Lower leg skin (tissue), 3 donors: ENCODE measurements at regions not wholly inside any gene's neighbourhood (a gene's known extent, or its start where the extent isn't known, plus 50 kb on each side); places are given as distances from the start of the nearest gene placed in this dataset.

ENCODE experiments used
- POLR2A ChIP-seq, 2 donors: fragments of 450-650 bp; IDR thresholded peaks; one replicate each; pipeline ENCODE4 v1.6.1; 2016 to 2017; ENCODE audit warnings: antibody characterized with exemption in 2 of 2, mild to moderate bottlenecking in 1 of 2, moderate library complexity in 1 of 2
- TF ChIP-seq, protein P1 (sequence below), 3 donors: fragments of 450-650 bp; IDR thresholded peaks; one replicate each; pipeline ENCODE4 v1.5.1; 2016; ENCODE audit warnings: antibody characterized with exemption in 3 of 3, mild to moderate bottlenecking in 3 of 3, moderate library complexity in 2 of 3

DNA sequence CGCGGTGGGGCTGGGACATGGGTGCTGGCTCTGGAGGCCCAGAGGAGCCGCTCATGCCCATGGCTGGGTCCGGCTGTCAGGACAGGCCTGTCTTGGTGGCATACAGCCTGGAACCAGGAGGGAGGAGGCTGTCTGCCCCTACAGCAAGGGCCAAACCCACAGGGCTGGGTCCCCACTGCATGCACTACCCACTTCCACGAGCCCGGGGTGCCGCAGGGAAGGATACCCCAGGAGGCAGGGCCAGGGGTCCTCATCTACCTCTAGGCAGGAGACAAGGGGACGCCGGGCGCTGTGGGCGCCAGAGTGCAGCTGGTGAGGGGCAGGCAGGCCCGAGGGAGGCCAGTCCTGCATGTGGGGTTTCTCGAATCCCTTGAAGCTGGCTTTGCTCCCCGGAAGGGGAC is 95.1 kb upstream of the GPC1 start:
- TF ChIP-seq, protein P1, sequence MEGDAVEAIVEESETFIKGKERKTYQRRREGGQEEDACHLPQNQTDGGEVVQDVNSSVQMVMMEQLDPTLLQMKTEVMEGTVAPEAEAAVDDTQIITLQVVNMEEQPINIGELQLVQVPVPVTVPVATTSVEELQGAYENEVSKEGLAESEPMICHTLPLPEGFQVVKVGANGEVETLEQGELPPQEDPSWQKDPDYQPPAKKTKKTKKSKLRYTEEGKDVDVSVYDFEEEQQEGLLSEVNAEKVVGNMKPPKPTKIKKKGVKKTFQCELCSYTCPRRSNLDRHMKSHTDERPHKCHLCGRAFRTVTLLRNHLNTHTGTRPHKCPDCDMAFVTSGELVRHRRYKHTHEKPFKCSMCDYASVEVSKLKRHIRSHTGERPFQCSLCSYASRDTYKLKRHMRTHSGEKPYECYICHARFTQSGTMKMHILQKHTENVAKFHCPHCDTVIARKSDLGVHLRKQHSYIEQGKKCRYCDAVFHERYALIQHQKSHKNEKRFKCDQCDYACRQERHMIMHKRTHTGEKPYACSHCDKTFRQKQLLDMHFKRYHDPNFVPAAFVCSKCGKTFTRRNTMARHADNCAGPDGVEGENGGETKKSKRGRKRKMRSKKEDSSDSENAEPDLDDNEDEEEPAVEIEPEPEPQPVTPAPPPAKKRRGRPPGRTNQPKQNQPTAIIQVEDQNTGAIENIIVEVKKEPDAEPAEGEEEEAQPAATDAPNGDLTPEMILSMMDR (IDR thresholded peaks at IDR 0.05): no peak
- TF ChIP-seq POLR2A (IDR thresholded peaks at IDR 0.05): no peak
